ENCODE measurements at regions not wholly inside any gene's neighbourhood (a gene's known extent, or its start where the extent isn't known, plus 50 kb on each side); places are given as distances from the start of the nearest gene placed in this dataset.

- Histone ChIP-seq H3K4me1 (no peaks in the 10 kb centered on the region), H3K4me3 (ENCODE audit: low read depth, low read length) (no peak overlapping the region), H3K9me3 (no peaks in the 10 kb centered on the region), H3K36me3 (no peaks in the 10 kb centered on the region), H3K27me3 (0 out of 2 replicates have a peak, but pooled peaks cover 2% of the 10 kb centered on the region)
- TF ChIP-seq CTCF (IDR thresholded peaks at IDR 0.05; ENCODE audit: low read depth, low read length), result no peak
- no peak for DNase-seq
Observed at GRCh38 chr6:23957017-23957416, 169.0 kb upstream of the NRSN1 start.

DNA sequence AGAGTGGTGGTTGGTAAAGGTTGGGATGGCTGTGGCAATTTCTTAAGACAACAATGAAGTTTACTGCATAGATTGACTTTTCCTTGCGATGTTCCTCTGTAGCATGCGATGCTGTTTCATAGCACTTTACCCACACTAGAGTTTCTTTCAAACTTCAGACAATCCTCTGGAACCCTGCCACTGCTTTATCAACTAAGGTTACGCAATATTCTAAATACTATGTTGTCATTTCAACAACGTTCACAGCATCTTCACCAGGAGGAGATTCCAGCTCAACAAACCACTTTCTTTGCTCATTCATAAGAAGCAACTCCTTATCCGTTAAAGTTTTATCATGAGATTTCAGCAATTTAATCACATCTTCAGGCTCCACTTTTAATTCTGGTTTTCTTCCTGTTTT, 161.2 kb upstream of the NRSN1 start:
- DNase-seq, result no peak
- Histone ChIP-seq H3K27me3 (no peaks in the 10 kb centered on the region), H3K4me1 (no peaks in the 10 kb centered on the region), H3K36me3 (no peaks in the 10 kb centered on the region), H3K4me3 (ENCODE audit: low read depth, low read length) (no peak overlapping the region), H3K9me3 (no peaks in the 10 kb centered on the region)
- TF ChIP-seq CTCF (IDR thresholded peaks at IDR 0.05; ENCODE audit: low read depth, low read length), result no peak

- Histone ChIP-seq H3K4me3 (ENCODE audit: low read depth, low read length) (no peak overlapping the region), H3K9me3 (no peaks in the 10 kb centered on the region), H3K4me1 (no peaks in the 10 kb centered on the region), H3K36me3 (no peaks in the 10 kb centered on the region), H3K27me3 (no peaks in the 10 kb centered on the region)
- TF ChIP-seq CTCF (IDR thresholded peaks at IDR 0.05; ENCODE audit: low read depth, low read length), result no peak
- no peak for DNase-seq
Observed at GRCh38 chr6:23969344-23969743, 156.7 kb upstream of the NRSN1 start.

DNA sequence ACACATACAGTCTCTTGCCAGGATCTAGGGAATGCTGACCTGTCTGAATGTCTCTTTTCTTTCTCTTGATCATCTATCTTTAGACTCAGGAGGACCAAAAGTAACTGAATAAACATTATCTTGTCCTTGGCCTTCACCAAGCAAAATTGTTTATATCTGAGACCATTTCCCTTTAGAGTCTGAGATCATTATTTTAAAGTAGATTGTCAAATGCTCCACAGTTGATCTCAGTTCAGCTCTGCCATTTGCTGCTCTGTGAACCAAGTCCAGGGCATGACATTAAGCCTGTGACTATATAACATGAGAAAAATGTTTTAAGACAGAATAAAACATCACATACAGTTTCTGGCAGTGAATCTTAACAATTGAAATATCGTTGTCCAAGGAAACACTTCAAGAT, 148.3 kb upstream of the NRSN1 start:
- H3K36me3 ChIP-seq, result no peaks in the 10 kb centered on the region
- H3K4me3 ChIP-seq (ENCODE audit: low read depth, low read length), result no peak overlapping the region
- H3K4me1 ChIP-seq, result no peaks in the 10 kb centered on the region
- no peaks in the 10 kb centered on the region for H3K27me3 ChIP-seq
- DNase-seq, result no peak
- no peak for TF ChIP-seq CTCF (IDR thresholded peaks at IDR 0.05; ENCODE audit: low read depth, low read length)
- H3K9me3 ChIP-seq, result no peaks in the 10 kb centered on the region

DNA sequence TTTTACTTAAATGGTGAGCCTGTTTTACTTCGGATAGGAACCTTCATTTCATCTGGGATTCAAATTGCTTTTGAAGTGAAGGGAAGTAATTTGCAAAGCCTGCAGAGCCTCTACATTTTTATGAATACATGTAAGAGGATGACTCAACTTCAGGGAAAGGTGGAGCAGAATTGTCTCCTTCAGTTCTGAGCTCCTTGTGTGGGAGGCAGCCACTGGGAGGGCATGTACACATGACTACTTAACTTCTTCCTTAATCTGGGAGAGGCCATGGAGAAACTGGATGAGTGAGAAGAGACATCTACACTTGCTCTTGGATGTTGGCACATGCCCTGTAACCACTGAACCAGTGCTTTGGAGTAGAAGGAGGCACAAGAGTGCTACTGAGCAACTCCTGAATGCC, 145.1 kb upstream of the NRSN1 start:
- H3K36me3 ChIP-seq, result no peaks in the 10 kb centered on the region

DNA sequence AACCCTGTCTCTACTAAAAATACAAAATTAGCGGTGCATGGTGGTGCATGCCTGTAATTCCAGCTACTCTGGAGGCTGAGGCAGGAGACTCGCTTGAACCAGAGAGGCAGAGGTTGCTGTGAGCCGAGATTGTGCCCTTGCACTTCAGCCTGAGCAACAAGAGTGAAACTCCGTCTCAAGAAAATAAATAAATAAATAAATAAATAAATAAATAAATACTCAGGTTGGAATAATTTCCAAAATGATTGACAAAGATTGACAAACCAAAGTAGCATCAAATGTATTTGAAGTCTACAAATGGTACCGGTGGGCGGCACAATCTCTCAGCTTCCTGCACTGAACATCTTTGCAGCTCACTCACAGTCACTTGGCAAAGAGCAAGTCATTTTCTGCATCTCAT, 144.1 kb upstream of the NRSN1 start:
- no peaks in the 10 kb centered on the region for H3K36me3 ChIP-seq
- H3K4me3 ChIP-seq (ENCODE audit: low read depth, low read length), result no peak overlapping the region
- no peaks in the 10 kb centered on the region for H3K27me3 ChIP-seq
- no peak for DNase-seq
- no peaks in the 10 kb centered on the region for H3K9me3 ChIP-seq
- no peaks in the 10 kb centered on the region for H3K4me1 ChIP-seq
- TF ChIP-seq CTCF (IDR thresholded peaks at IDR 0.05; ENCODE audit: low read depth, low read length), result no peak

More for the DNA sequence above, 145.1 kb upstream of the NRSN1 start:
- no peaks in the 10 kb centered on the region for H3K9me3 ChIP-seq
- no peaks in the 10 kb centered on the region for H3K27me3 ChIP-seq
- DNase-seq, result no peak
- H3K4me1 ChIP-seq, result no peaks in the 10 kb centered on the region
- no peak overlapping the region for H3K4me3 ChIP-seq (ENCODE audit: low read depth, low read length)
- TF ChIP-seq CTCF (IDR thresholded peaks at IDR 0.05; ENCODE audit: low read depth, low read length), result no peak
